Retinal pigment epithelial cell (primary cell): ENCODE measurements at regions not wholly inside any gene's neighbourhood (a gene's known extent, or its start where the extent isn't known, plus 50 kb on each side); places are given as distances from the start of the nearest gene placed in this dataset.

Source experiments
- DNase-seq: peaks from one replicate; pipeline ENCODE4 v3.0.0-alpha.2; 2010; ENCODE audit warnings: low read depth
- H3K4me3 ChIP-seq: 2 replicates; pipeline ENCODE4 v1.5.1; 2011; ENCODE audit warnings: mild to moderate bottlenecking, low read length, control low read depth, moderate library complexity
- TF ChIP-seq, protein P1 (sequence below): conservative IDR thresholded peaks from 2 replicates; pipeline ENCODE4 v1.5.1; 2011; ENCODE audit warnings: low read depth, low read length, control low read depth, inconsistent platforms

DNA sequence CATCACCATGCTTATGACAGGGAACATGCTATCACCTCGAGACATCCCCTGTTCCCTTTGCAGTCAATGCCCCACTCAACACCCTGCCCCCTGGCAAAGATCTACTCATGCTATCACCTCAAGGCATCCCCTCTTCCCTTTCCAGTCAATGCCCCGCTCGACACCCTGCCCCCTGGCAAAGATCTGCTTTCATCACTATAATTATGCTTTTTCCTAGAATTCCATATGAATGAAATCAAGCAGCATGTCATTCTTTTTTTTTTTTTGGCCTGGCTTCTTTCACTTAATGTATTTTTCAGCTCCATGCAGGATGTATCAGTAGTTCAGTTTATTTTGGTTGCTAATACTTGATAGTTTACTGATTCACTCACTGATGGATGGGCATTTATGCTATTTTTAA lies 554.9 kb downstream of the CDH26 start:
- DNase-seq, result no peak
- TF ChIP-seq, protein P1, sequence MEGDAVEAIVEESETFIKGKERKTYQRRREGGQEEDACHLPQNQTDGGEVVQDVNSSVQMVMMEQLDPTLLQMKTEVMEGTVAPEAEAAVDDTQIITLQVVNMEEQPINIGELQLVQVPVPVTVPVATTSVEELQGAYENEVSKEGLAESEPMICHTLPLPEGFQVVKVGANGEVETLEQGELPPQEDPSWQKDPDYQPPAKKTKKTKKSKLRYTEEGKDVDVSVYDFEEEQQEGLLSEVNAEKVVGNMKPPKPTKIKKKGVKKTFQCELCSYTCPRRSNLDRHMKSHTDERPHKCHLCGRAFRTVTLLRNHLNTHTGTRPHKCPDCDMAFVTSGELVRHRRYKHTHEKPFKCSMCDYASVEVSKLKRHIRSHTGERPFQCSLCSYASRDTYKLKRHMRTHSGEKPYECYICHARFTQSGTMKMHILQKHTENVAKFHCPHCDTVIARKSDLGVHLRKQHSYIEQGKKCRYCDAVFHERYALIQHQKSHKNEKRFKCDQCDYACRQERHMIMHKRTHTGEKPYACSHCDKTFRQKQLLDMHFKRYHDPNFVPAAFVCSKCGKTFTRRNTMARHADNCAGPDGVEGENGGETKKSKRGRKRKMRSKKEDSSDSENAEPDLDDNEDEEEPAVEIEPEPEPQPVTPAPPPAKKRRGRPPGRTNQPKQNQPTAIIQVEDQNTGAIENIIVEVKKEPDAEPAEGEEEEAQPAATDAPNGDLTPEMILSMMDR, result no peak
- H3K4me3 ChIP-seq, result no peak overlapping the region

DNA sequence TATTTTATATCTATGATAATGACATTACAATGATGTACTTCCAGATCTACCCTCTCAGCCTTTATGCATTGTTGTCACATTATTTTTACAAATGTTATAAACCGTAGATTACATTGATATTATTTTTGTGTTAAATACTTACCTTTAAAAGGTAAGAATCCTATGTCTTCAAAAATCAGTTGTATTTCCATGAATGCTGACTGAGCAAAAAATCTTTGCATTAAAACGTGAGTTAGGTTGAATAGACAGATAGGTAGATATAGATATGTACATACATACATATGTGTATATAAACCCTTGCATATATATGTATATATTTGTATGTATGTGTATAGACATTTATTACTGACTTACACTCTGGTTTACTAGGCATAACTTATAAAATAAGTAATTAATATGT lies 558.2 kb downstream of the CDH26 start:
- TF ChIP-seq, protein P1, result no peak
- no peak overlapping the region for H3K4me3 ChIP-seq
- no peak for DNase-seq

DNA sequence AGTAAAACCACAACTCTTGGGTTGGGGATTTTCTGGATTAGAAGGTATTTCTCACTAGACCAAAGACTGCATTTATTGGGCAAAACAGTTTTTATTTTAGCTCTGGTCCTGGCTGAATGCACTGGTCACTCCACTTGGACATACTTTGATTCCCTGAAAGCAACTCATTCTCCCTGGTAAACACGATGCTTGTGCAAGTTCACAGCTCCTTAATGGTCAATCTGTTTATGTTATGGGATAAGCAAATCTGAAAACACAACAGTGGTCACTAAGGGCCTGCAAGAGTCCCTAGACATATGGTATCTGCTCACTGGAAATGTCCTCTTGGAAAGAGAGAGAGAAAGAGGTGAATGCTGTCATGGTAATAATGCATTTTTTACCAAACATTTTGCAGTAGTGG lies 559.8 kb downstream of the CDH26 start:
- TF ChIP-seq, protein P1, result no peak
- no peak overlapping the region for H3K4me3 ChIP-seq
- DNase-seq, result no peak

DNA sequence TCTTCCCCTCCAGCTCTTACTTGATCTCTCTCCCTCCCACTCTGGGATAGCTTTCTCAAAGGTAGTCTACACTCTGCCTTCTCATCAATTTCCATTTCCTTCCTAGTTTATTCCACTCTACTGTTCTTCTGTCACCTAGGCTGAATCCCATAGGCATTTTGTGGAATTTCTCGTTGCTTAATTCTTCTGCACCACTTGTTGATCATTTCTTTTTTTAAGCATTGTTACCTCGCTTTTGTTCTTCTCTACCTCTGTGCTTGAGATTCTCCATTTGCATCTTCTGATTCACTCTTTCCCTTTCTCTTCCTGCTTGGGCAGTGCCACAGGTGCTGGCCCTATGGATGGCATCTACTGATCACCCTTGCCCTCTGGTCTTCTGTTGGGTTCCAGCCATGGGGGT lies 567.2 kb downstream of the CDH26 start:
- TF ChIP-seq, protein P1, result no peak
- DNase-seq, result no peak
- no peak overlapping the region for H3K4me3 ChIP-seq

DNA sequence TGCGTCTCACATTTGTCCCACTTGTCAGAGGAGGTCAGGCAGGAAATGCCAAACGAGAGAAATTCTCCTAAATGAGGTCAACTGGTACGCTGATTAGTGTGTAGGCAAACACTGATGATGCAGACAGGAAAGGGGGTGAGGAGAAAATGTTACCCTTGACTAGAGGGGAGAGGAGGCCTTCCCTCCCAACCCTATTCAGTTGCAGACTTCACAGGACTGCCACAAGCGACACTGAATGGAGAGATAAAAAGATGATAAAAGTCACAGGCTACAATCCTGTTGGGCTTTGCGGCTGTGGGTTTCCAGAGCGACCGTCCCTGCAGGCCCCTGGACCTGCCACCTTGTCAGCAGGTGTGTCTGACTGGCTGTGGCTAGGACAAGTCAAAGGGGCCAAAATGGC lies 569.4 kb downstream of the CDH26 start:
- DNase-seq, result no peak
- no peak overlapping the region for H3K4me3 ChIP-seq
- TF ChIP-seq, protein P1, result no peak

DNA sequence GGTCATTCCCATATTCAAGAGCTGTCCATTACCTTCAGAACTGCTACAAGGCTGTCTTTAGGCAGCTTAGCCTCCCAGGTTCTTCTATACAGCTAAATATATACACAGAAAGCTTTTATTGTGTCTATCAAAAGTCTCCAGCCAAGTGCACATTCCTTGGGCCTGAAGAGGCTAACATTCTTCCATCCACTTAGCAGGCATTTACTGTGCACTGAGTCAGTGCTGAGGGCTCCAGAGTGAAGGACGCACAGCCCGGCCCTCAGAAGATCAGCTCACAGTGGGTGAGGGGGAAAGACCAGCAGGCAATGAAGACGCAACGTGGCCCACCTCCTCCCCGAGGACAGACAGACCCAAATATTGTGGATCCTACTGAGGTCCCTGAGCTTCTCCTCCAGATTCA lies 569.9 kb downstream of the CDH26 start:
- DNase-seq, result no peak

DNA sequence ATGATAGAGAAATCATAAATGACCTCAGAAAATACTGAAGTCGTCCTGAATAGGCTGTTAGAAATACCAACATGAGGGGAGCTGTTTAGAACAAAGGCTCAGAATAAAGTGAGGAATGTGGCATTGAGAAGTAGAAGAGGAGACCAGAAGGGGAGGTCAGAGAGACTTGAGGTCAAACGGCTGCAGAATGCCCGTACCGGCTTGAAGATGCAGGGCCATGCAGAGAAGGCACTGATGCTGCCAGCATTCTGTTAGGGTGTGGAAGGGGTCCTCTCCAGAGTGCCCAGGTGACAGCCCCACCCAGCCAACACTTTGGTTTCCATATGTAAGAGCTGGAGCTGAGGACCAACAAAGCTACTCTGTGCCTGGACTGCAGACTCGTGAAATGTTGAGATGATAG lies 570.9 kb downstream of the CDH26 start:
- DNase-seq, result no peak
- TF ChIP-seq, protein P1, result no peak
- H3K4me3 ChIP-seq, result no peak overlapping the region

More for the DNA sequence above, 569.9 kb downstream of the CDH26 start:
- TF ChIP-seq, protein P1, result no peak
- H3K4me3 ChIP-seq, result no peak overlapping the region
